Right ventricle myocardium superior (tissue), 1 donor: ENCODE measurements at regions not wholly inside any gene's neighbourhood (a gene's known extent, or its start where the extent isn't known, plus 50 kb on each side); places are given as distances from the start of the nearest gene placed in this dataset.
"Not testable (repeated sequence)": the region's sequence is repeated elsewhere in the genome, so short reads cannot be mapped to it uniquely, and the experiment has no call there.

Source experiments
- ATAC-seq: fragments of 200-7000 bp; cut with Tn5 transposase; one replicate; pipeline ENCODE4 v1.9.1; 2020; ENCODE audit warnings: mild to moderate bottlenecking; ENCODE audit not compliant: poor library complexity
- DNase-seq: peaks from one replicate; pipeline ENCODE4 v3.0.0-alpha.2; 2020
- intact Hi-C: fragments of 100-400 bp; cut with DNase I; formaldehyde crosslinking; loops from one replicate; pipeline ENCODE4 v1.11.2; 2022
- donor health status: DM: no; HTN: yes; CAD: no; lungs with severe emphysema.

GRCh38 chr2:204159526-204159925 lies 223.0 kb downstream of the ICOS start:
- ATAC-seq (no peak), DNase-seq (no peak)
- intact Hi-C loops = no loop called here

- DNase-seq = no peak
- intact Hi-C loops = no loop called here
- no peak for ATAC-seq
Measured at GRCh38 chr2:204160989-204161388, 224.4 kb downstream of the ICOS start.

GRCh38 chr2:204161886-204162285 lies 225.3 kb downstream of the ICOS start:
- intact Hi-C loops = no loop called here
- DNase-seq = no peak
- no peak for ATAC-seq

- DNase-seq (no peak), ATAC-seq (no peak)
- intact Hi-C loops = no loop called here
Measured at GRCh38 chr2:204166961-204167360, 230.4 kb downstream of the ICOS start.

GRCh38 chr2:204167670-204168069 lies 231.1 kb downstream of the ICOS start:
- ATAC-seq, DNase-seq, intact Hi-C loops: not testable (repeated sequence)

GRCh38 chr2:204170411-204170810 lies 233.8 kb downstream of the ICOS start:
- intact Hi-C loops = loop anchor here (10.0 kb wide), 1 partner anchor 56 kb away; no protein-coding TSS in a partner anchor
- no peak for ATAC-seq
- DNase-seq = no peak

GRCh38 chr2:204171432-204172144 lies 235.0 kb downstream of the ICOS start:
- no peak for DNase-seq
- intact Hi-C loops = loop anchor here (10.0 kb wide), 1 partner anchor 57 kb away; no protein-coding TSS in a partner anchor
- no peak for ATAC-seq

GRCh38 chr2:204172145-204172600 lies 235.6 kb downstream of the ICOS start:
- no peak for ATAC-seq
- no peak for DNase-seq
- intact Hi-C loops = loop anchor here (10.0 kb wide), 1 partner anchor 57 kb away; no protein-coding TSS in a partner anchor

- no peak for DNase-seq
- intact Hi-C loops = loop anchor here (10.0 kb wide), 1 partner anchor 59 kb away; no protein-coding TSS in a partner anchor
Measured at GRCh38 chr2:204174034-204174433, 237.5 kb downstream of the ICOS start.

GRCh38 chr2:204175552-204176271 lies 239.1 kb downstream of the ICOS start:
- intact Hi-C loops = loop anchor here (10.0 kb wide), 1 partner anchor 61 kb away; no protein-coding TSS in a partner anchor
- ATAC-seq = no peak

More at GRCh38 chr2:204174034-204174433, 237.5 kb downstream of the ICOS start:
- no peak for ATAC-seq

GRCh38 chr2:204176306-204176705 lies 239.7 kb downstream of the ICOS start:
- DNase-seq = no peak
- intact Hi-C loops = loop anchor here (10.0 kb wide), 1 partner anchor 62 kb away; no protein-coding TSS in a partner anchor
- ATAC-seq = no peak

More at GRCh38 chr2:204175552-204176271, 239.1 kb downstream of the ICOS start:
- no peak for DNase-seq

GRCh38 chr2:204177251-204177976 lies 240.9 kb downstream of the ICOS start:
- DNase-seq (no peak), ATAC-seq (no peak)
- intact Hi-C loops = loop anchor here (10.0 kb wide), 1 partner anchor 63 kb away; no protein-coding TSS in a partner anchor

- intact Hi-C loops = loop anchor here (10.0 kb wide), 1 partner anchor 63 kb away; no protein-coding TSS in a partner anchor
- ATAC-seq = peak; percentile 83
- peak; percentile 73 for DNase-seq
Measured at GRCh38 chr2:204177977-204178522, 241.5 kb downstream of the ICOS start.

GRCh38 chr2:204180649-204181048 lies 244.1 kb downstream of the ICOS start:
- intact Hi-C loops = no loop called here
- ATAC-seq (no peak), DNase-seq (no peak)

- no peak for DNase-seq
- intact Hi-C loops = no loop called here
- ATAC-seq = no peak
Measured at GRCh38 chr2:204183608-204184007, 247.0 kb downstream of the ICOS start.

GRCh38 chr2:204184226-204184625 lies 247.7 kb downstream of the ICOS start:
- intact Hi-C loops = no loop called here
- no peak for ATAC-seq
- no peak for DNase-seq

GRCh38 chr2:204187229-204188083 lies 250.9 kb downstream of the ICOS start:
- DNase-seq = no peak
- no peak for ATAC-seq
- intact Hi-C loops = no loop called here

GRCh38 chr2:204191574-204191973 lies 255.0 kb downstream of the ICOS start:
- DNase-seq (no peak), ATAC-seq (no peak)
- intact Hi-C loops = no loop called here
